HG02642 (cell line): ENCODE measurements at regions not wholly inside any gene's neighbourhood (a gene's known extent, or its start where the extent isn't known, plus 50 kb on each side); places are given as distances from the start of the nearest gene placed in this dataset.
"Not testable (repeated sequence)": the region's sequence is repeated elsewhere in the genome, so short reads cannot be mapped to it uniquely, and the experiment has no call there.

Source experiments
- ATAC-seq: cut with Tn5 transposase; IDR thresholded peaks from one replicate; pipeline ENCODE4 v1.9.1; 2021; ENCODE audit warnings: mild to moderate bottlenecking; ENCODE audit not compliant: unreplicated experiment, poor library complexity

DNA sequence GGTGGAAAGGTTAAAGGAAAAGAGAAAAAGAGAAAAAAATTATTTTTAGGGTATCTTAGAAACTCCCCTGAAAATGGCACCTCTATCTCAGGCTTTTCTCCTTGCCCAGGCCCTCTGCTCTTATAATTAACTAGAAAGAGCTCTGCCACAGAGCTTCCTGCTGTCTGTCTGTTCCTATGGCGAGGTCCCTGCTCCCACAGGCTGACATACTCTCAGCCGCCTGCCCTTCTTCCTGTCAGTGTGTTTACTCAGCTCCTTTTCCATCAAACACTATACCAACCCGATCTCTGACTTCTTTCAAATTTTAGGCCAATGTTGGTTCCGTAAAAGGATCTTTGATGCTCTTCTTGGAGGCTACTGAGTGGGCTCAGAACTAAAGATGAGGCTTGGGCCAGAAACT lies 482.6 kb downstream of the DMAC1 start:
- ATAC-seq, result no peak

DNA sequence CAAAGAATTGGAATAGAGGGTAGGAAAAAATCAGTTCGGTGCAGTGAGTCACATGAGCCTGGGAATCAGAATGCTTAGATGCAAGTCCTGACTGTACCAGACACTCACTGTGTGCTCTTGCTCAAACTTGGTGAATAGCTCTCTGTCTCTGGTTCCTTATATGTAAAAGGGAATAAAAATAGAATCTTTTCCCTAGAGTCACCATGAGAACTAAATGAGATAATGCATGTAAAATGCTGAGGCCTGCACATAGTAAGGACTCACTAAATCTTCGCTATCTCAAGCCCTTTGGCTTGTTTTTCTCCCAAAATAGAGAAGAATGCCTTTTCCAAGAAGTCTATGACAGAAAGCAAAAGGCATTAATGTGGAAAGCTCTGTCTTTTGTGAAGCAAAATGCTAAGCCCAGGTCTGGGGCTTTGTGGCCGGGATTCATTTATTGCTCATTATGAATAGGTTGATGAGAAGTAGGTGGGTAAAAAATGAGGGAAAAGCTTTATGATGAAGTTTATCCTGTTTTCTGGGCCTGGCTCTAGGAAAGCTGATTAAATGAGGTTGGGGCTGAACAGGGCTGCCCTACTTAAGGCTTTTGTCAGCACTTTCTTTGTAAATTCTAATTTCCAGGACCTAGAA lies 483.3 kb downstream of the DMAC1 start:
- ATAC-seq, result no peak

DNA sequence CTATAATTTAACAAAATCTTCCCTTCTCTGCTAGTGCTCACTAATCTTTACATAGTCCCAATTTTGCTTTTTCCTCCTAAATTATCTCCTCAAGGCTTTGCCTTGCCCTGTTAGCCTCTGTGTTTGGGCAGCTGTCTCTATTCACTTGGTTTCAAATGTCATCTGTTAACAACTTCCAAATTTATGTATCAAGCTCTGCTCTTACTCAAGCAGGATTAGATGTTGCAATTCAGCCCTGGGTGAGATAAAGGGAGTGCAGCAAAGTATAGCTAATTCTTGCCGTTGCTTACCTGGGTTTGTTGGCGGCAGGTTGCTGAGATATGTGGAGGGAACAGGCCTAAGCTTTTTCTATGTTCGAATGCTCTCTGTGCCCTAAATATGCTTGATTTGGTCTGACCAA lies 483.8 kb downstream of the DMAC1 start:
- ATAC-seq, result no peak

DNA sequence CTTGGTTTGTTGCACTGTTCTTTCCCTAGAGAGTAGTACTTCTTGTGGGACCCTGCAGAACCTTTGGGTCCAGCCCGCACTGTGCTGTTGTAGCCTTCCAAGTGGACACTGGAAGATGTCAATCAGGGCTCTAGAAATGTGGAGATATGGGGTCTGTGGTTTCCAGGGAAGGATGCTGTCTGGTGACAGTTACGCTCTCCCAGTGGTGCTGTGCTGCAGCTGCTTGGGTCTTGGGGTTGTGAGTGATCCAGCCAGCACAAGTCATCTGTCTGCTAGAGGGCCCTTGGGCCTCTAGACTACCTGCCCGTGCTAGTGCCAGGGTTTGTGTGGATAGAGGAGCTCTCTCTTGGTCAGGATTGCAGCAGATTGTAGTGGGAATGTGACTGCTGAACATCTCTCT lies 484.5 kb downstream of the DMAC1 start:
- no peak for ATAC-seq

DNA sequence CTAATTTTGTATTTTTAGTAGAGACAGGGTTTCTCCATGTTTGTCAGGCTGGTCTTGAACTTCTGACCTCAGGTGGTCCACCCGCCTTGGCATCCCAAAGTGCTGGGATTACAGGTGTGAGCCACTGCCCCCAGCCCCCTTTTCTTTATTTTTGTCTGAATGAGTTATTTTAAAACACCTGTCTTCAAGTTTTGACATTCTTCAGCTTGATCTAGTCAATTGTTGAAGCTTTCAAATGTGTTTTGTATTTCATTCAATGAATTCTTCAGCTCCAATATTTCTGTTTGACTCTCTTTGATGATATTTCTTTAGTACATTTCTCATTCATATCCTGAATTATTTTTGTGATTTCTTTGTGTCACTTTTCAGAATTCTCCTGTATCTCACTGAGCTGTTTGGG lies 486.2 kb downstream of the DMAC1 start:
- no peak for ATAC-seq

DNA sequence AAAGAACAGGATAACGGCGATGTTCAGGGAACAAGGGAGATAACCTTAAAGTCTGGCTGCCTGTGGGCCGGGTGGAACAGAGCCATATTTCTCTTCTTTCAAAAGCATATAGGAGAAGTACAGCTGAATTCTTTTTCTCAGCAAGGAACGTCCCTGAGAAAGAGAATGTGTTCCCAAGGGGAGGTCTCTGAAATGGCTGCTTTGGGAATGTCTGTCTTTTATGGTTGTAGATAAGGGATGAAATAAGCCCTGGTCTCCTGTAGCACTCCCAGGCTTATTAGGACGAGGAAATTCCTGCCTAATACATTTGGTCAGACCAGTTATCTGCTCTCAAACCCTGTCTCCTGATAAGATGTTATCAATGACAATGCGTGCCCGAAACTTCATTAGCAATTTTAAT lies 490.5 kb downstream of the DMAC1 start:
- not testable (repeated sequence) for ATAC-seq

DNA sequence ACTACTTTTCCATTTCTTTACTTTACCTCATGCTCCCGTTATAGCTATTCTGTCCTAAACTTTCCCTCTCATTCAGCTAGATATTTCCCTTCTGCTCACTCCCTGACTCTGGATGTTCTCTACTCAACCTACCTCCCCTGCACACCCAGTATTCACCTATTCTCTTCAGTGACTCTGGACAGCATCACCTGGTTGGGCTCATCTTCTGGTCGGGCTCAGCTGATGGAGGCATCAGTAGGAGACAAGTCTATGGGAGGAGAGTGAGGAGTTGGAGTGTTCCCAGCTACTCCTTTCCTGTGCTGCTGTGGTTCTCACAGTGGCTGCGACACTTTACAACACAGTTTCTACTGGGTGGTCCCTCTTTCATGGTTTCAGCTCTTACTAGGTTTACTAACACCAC lies 493.9 kb downstream of the DMAC1 start:
- ATAC-seq, result no peak

DNA sequence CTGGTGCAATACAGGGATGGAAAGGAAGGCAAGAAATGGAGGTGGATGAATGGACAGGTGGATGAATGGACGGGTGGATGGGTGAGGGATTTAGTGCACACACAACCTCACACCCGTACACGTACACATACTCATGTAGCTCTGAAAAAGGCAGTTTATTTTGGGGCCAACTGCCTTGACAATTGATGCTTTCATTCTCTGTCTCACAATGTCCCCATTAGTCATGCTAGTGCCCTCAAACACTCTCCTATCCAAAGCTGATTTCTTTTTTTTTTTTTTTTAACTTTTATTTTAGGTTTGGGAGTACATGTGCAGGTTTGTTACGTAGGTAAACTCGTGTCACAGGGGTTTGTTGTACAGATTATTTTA lies 495.0 kb downstream of the DMAC1 start:
- ATAC-seq, result no peak

DNA sequence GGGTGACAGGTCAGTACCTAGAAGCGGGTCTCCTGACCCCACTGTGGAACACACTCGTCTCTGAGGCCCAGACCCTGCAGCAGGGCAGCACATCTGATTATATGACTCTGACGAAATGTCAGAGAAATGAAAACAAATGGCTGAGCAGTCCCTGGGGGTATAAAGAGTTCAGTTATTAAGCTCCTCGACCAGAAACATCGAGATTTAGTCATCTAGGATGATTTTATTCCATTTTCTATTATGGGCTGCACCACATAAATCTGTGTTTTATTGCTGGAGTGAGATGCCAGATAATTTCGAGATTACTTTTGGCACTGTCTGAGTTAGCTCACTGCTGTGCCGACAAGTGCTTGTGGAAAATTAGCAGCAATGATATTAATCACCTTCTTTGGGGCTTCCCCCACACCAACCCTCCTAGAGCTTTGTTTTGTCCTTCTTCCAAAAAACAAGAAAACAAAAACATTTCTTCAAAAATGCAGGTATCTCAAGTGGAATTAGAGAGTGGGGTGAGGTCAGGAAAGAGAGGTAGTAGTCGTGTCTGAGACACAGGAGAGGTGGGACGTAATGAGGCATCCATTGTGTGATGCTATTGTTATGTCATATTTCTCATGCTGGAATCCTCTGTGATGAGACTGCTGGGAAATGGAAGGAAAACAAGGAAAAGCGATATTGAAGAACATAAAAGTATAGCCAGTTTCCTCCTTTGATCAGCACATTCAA lies 495.5 kb downstream of the DMAC1 start:
- no peak for ATAC-seq

DNA sequence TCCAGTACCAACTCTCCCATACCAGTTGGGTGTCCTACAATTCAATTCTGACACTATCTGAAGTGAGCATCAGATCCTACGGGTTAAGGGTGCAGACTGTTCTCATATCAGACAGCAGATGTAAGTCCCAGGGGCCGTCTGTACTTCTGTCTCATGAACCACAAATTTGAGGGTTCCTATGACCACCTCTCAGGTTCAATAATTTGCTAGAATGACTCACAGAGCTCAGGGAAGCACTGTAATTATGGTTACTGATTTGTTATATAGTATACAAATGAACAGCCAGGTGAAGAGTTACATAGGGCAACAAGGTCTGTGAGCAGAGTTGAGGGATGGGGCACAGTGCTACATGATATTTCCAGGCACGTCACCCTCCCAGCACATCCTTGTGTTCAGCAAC lies 499.1 kb downstream of the DMAC1 start:
- peak; percentile 48 for ATAC-seq

DNA sequence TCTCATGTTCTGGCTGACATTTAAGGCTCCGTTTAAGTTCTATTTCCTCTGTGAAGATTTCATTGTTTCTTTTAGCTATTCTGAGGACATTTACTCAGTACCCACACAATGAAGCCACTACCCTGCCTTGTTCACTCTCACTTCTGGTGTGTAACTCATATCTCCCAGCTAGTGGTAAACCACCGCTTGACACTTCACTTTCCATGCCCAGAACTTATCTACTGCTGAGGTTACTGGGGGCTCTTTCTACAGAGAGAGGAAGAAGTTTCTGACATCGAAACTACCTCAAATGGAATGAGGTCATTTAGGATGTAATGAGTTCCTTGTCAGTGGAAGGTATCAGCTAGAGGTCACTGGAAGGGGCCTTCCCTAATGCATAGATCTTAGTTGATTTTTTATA lies 501.5 kb downstream of the DMAC1 start:
- ATAC-seq, result peak; percentile 98

DNA sequence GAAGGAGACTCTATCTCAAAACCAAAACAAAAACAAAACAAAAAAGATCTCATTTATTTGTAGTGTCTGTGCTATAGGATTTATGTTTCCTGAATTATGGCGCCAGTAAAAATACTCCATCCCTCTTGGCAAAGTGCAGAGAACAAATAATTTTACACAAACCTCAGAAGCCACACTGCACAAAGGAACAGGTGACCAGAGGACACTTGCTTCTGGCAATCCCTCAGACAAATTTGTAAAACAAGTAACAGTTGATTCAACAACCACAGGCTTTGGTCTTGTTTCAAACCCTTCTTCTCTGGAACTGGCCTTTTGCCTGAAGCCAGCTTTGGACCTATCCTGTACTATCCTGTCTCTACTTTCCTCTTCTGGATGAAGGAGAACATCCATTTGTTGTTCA lies 502.1 kb downstream of the DMAC1 start:
- no peak for ATAC-seq

DNA sequence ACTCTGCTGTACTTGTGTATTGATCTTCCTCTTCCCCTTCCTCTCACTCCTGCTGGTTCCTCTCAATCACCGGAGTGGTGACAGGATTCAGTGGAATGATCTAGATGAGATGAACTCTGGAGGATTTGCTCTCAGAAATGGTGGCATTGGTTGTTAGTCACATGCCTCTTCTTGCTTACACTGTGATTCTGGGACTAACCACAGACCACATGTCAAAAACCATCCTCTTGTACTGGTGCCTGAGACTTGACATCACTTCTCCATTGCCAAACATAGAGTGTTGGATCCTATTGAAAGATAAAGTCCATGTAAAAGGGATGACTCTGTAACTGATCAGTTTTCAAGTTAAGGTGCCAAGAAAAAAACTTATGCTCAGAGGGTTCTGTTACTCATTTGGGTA lies 506.5 kb downstream of the DMAC1 start:
- no peak for ATAC-seq

DNA sequence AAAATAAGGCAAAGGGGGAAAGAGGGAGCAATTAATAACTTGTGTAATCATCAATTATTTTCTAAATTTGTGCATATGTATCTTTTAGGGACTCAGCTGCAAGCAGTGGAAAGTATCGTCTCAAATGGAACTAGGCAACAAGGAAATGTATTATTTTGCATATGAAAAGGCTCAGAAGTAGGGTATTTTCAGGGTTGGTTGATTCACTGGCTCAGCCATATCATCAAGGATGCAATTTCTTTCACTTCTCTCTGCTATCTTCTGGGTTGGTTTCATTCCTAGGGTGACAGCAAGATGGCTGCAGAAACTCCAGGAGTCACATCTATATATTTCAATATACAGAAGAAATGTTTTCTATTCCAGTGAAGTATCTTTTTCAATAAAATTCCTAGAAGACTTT lies 509.8 kb downstream of the DMAC1 start:
- ATAC-seq, result no peak

DNA sequence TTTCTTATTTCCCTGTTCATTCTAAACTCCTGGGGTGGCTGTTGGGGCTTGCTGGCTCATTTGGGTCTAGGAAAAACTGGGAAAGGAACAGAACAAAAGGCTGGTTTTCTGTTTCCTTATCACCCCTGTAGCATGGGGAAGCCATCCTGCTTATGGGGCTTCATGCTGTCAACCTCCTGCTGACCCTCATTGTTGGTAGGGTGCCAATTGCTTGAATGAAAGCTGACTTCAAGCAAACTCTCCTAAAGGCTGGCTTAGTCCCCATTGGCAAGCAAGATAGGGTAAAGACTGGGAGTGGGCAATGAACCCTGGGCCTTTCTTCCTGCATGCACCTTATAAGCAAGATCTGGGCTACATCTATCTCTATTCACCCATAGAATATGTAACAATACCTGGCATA lies 511.6 kb downstream of the DMAC1 start:
- no peak for ATAC-seq

DNA sequence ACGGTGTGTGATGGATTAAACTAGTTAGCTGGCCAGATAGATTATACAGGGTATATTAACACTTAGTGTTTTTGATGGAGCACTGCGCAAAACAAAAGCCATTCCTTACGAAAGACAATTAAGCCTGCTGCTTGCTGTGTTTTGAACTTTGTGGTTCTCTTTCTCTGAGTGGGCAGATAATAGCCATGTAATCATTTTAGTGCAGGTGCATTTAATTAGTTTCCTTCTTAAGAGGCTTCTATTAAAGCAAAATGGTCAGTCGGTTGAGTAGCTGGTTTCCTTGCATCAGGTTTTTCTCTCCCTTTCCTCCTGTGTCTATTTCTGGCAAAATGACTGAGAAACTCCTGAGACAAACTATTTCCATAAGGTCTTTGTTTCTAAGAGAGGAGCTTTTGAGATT lies 512.5 kb downstream of the DMAC1 start:
- no peak for ATAC-seq

DNA sequence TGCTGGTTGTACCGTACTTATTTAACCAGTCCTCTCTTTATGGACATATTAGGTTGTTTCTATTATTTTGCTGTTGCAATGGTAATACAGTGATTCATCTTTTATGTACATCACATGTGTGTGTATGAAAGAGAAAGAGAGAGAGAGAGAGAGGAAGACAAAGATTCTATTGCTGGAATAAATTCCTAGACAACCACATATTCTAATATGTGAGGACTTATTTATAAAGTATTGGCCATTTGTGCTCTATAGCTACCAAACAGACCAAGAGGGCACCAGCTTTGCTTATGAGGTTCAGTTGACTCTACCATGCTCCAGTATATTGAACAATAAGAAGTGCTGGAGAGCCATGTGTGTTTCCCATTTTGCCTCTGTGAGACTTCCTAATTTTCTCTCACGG lies 513.5 kb downstream of the DMAC1 start:
- ATAC-seq, result no peak

DNA sequence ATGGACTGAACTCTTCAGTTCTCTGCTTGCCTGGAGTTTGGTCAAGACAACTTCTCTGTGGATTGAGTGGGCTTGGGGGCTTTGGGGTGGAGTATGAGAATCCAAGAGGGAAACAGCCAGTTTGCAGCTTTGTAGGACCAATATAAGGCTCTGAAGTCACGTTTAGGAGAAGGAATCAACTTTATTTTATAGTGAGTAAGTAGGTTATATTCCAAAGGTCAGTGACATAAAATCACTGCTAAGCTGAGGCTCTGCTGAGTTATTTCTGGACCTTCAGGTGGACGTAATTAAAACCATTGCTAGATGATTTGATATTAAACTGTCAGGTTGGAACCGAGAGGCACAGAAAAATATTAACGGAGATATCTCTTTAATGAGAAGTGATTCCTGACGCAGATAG lies 514.4 kb downstream of the DMAC1 start:
- no peak for ATAC-seq

DNA sequence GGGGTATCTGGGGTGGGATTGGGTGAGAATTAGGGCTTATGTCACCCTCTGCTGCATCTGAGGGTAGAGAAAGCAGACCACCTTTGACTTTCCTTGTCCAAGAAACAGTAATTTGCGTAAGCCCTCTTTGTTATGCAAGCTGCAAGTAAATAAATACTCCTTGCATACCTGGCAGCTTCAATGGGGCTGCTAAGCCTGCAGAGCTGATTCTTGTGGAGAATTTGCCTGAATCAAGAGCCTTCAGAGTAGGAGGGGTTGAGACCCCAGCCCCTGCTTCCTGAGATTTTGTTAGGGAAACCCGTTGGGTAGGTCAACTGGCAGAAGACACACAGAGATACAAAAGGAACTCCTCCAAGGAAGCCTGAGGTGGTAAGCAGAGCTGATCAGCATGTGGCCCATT lies 515.1 kb downstream of the DMAC1 start:
- ATAC-seq, result no peak

DNA sequence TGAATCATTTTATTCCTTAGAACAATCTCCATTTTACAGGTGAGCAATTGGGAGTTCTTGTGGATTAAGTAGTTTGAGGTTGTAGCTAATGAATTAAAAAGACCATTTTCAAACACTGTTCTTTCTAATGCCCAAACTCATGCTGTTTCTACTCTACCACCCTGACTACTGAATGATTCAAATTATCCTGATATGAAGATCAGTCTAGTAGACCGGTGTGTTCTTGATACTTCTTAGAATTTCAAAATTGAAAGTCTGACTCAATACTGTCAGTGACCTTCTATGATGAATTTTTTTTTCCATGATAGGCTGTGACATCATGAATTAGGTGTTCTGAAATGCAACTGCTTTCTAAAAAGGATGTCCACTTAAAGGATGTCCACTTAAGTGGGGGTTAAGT lies 515.5 kb downstream of the DMAC1 start:
- no peak for ATAC-seq

DNA sequence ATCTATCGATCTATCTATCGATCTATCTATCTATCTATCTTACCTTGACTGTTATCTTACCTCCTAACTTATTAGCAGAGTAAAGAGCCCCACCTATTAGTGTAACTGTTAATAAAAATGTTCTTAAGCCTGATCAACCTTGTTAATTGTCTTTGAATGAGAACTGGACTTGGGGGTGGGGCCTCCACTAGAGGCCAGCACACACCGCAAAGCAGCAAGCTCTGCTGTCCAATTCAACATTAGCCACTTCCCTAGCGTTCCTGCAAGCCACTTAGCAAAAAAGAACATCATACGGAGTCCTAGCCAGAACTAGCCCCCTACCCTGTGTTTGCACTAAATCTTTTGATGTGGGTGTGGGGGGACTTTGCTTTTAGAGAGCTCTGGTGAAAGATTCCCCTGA lies 515.8 kb downstream of the KDM4C start:
- no peak for ATAC-seq

DNA sequence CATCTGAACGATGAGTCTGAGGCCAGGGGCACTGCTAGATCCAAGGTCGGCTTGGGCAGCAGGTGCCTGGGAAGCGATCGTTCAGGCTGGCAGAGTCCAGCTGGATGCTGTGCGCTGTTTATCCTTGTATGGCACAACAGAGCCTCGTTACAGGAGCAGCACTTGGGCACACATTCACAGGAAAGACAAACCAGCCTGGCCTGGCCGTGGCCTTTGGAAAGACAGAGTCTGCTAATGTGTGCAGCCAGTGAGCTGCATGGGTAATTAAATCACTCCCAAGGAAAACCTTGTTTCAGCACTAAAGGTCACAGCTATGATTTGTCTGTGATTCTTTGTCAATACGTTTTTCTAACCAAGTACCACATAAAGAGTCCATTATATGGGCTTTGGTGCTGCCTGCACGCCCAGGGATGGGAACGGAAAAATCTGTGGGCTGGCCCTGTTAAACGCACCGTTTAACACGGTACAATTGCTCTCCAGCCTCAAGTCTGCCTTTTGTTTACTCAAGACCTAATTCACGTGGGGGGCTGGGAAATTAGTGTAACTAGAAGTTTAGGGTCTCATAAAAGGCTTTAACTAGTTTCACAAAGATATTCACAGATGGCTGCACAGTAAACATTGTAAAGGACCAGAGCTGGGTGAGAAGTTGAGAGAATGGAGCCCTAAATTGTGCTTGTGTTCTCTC lies 509.3 kb downstream of the KDM4C start:
- no peak for ATAC-seq
